ENCODE measurements at regions not wholly inside any gene's neighbourhood (a gene's known extent, or its start where the extent isn't known, plus 50 kb on each side); places are given as distances from the start of the nearest gene placed in this dataset.
"Not testable (repeated sequence)": the region's sequence is repeated elsewhere in the genome, so short reads cannot be mapped to it uniquely, and the experiment has no call there.

DNA sequence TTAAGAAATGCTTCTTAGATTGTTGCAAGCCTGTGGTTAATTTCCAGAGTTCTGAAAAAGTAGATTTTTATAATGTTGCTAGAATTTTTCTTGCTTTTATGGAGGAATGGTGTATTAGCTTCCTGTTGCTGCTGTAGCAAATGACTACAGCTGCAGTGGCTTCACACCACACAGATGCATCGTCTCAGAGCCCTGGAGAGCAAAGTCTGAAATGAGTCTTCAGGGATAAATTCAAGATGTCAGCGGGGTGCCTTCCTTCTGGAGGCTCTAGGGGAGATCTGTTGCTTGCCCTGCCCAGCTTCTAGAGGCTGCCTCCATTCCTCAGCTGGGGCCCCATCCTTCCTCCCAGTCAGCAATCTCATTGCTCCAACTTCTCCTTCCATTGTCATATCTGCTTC is 187.8 kb downstream of the ZNF516 start:
- no peak for DNase-seq (ENCODE audit: low spot score)

DNA sequence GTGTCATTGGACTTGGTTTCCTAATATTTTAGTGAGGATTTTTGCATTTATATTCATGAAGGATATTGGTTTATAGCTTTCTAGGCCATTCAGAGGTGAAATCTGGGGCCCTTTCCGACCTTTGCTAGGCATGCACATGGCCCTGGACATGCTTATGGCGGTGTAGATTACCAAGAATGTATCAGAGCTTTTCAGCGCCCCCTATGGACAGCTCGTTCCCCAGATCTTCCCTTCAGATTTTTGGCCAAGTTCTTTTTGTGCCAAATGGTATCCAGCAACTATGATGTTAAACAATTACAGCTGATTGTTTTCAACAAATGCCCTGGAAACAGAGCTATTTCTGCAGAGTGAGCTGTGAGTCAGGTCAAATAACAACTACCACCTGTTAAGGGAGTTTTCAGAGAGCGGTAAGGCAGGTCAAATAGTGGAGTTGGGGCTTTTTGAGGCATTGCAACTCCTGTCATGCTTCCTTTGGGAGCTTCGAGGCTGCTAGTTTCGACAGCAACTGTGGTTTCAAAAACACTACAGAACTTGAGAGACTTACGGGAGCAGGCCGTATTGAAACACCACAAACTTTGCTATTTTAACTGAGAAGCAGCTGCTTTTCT is 188.3 kb downstream of the ZNF516 start:
- DNase-seq (ENCODE audit: low spot score), result no peak

DNA sequence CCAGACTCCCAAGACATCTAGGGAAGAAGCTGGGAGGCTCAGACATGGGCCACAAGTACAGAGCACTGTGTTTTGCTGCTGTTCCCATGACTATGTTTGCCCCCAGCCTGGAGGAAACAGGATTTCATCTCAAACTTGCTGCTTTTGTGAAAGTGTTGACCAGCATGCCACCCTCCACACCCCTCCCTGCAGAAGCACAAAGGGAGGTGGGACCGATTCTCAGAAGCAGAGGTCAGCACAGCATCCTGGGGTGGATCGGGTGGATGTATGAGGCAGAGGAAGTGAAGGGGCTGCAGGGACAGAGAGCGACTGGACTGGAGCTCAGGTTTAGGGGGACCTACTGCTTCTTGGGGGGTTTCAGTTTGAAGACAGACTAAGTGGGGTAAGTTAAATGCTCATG is 209.2 kb downstream of the ZNF516 start:
- DNase-seq (ENCODE audit: low spot score), result no peak

DNA sequence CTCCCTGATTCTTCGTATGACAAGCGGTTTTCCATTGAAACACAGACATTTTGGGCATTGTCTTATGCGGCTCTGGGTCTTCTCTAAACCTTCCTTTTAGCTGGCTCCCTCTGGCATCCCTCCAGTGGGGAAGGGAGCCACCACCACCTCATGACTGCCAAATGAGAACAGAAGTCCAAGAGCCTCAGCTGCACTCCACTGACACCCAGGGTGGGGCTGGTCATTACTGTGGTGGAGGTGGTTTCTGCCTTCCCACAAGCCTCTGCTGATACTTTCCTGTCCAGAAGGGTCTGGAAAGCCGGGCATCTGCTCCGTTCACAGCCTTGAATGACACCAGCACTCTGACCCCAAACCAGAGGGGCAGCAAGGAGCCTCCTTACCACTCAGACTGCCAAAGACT is 213.5 kb downstream of the ZNF516 start:
- DNase-seq (ENCODE audit: low spot score), result no peak

DNA sequence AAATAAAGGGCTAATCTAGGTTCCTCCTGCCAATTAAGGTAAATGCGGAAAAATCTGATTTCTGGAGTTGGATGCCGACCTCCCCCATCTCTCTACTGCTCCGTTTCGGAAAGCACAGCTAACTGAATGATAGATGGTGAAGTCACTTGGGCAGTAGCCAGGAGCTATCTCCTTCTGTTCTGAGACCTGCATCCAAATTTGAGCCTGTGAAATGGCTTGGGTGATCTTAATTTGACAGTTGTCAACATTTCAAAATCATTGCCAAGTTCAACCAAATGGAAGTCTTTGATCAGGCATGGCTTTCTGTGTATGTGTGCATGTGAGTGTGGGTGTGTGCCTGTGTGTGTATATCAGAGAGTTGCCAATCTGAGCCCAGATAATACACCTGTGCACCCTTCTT is 217.2 kb downstream of the ZNF516 start:
- no peak for DNase-seq (ENCODE audit: low spot score)

DNA sequence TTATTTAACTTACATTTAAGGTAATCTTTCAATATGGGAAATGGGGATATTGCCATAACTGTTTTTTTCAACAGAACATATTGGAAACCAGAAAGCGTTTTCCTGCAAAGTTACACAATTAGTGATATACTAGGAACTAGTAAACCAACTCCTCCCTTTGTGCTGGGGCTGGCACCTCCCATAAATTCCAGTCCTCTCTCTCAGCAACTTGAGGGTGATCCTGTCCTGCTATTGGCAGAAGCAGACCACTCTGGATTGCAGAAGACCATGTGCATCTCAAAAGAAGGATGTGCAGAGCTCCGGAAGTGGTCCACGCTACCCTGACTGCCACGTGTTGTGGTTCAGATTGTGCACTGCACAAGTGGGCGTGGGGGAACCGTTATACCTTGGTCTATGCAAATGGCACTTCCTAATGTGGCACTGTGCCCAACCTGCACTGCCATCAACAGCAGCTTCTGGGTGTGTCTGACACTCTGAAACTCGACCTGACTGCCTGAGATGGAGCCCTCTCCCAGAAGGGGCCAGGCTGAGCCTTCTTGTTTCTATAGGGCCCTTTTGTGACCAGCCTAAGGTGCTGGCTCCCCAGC is 219.2 kb downstream of the ZNF516 start:
- no peak for DNase-seq (ENCODE audit: low spot score)

DNA sequence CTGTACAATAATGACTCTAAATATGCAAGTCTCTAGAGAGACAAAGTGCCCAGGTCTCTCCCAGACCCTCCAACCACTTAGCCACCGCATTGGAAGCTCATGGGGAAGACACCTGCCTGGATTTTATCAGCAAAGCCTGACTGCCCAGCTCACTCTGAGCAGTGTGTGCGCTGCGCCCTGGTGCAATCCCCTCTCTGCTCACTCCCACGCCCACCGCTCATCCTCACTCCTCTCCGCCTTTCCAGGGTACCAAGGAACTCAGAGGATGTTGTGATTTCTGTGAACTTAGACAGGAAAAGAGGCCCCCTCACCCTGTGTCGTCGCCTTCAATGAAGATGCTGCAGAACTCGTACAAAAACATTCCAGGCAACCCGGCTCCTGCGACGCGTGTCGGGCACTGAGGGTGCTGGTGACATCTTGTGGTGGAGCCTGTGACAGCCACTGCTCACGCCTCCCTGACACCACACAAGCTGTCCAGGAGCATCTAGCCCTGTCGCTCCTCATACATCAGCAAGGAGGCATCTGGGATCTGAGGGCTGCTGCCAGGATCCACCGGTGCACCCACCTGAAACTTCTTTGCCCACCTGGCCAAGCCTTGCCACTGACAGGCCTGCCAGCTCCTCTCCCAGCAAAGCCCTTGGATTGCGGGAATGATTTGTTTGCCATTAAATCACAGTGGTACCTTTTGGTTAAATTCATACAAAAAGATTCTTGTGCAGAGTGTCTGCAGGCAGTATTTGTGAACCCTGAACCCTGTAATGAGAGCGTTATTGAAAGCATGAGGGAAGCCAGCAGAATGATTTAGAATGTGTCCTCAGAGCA is 220.4 kb downstream of the ZNF516 start:
- DNase-seq (ENCODE audit: low spot score), result no peak

DNA sequence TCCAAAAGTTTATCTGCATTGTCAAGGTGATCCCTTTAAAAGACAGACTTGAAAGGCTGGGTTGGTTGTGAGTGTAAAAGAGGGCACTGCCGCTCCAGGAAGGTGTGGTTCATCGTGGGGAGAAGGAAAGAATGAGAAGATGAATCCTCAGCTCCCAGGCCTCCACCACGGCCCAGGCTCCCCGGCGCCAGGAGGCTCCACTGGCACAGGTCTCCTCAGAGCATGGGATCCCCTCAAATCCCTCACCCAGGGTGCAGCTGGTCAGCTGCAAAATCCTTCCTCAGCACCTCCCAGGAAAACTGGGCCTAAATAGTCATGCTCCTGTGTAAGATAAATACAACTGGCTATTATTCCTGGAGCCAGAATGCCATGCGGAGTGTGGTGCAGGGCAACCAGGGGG is 221.1 kb downstream of the ZNF516 start:
- DNase-seq (ENCODE audit: low spot score), result no peak

DNA sequence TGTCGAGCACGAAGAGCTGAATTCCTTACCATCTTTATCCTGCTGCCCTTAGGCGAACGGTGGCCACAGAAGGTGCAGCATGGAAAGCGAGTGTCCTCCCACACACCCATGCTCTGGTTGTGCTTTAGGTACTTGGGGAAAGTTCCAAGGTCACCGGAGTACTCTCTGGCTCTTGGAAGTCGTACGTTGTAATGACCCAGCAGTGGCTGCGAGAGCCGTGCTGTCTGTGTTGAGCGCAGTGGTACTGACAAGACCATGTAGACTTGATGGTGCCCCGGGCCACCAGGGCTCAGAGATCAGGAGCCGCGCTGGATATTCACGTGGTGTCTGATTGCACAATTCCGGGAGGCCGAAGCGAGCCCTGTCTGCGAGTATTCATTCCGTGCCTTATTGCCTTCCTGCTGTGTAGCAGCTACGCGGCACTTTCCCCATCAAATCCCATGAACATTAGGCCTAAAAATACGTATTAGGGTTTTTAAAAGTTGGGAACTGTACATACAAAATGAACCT is 222.0 kb downstream of the ZNF516 start:
- DNase-seq (ENCODE audit: low spot score), result no peak

DNA sequence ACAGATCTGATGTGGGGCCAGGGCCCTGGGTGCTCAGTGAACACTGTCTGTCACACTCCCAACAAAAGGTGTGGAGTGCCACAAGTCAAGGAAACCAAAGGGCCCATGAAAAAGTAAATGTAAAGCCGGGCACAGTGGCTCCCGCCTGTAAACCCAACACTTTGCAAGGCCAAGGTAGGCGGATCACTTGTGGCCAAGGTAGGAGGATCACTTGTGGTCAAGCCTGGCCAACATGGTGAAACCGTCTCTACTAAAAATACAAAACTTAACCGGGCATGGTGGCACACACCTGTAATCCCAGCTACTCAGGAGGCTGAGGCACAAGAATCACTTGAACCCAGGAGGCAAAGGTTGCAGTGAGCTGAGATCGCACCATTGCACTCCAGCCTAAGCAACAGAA is 227.6 kb downstream of the ZNF516 start:
- not testable (repeated sequence) for DNase-seq (ENCODE audit: low spot score)

DNA sequence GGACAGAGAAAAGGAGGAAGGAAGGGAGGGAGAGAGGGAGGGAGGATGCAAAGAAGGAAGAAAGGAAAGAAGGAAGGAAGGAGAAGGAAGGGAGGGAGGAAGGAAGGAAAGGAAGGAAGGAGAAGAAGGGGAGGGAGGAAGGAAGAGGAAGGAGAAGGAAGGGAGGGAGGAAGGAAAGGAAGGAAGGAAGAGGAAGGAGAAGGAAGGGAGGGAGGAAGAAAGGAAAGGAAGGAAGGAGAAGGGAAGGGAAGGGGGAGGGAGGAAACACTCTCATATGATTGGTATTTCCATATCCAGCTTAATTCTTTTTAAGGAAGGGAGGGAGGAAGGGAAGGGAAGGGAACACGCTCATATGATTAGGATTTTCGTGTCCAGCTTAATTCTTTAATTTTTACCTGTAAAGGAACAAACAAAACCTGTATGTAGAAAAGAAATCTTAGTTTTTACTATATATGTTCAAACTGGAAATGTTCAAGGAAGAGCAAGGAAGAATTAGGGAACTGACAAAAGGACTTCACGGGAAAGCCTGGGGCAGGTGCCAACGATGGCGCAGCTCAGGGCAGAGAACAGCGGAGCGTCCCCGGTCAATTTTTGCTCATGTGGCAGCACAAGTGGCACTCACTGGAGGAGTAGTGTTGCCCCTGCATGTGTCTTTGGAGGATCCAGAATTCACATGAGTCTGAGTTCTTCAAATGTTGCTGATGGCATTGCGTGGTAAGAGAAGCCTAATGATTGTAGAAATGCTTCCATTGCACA is 228.6 kb downstream of the ZNF516 start:
- no peak for DNase-seq (ENCODE audit: low spot score)

DNA sequence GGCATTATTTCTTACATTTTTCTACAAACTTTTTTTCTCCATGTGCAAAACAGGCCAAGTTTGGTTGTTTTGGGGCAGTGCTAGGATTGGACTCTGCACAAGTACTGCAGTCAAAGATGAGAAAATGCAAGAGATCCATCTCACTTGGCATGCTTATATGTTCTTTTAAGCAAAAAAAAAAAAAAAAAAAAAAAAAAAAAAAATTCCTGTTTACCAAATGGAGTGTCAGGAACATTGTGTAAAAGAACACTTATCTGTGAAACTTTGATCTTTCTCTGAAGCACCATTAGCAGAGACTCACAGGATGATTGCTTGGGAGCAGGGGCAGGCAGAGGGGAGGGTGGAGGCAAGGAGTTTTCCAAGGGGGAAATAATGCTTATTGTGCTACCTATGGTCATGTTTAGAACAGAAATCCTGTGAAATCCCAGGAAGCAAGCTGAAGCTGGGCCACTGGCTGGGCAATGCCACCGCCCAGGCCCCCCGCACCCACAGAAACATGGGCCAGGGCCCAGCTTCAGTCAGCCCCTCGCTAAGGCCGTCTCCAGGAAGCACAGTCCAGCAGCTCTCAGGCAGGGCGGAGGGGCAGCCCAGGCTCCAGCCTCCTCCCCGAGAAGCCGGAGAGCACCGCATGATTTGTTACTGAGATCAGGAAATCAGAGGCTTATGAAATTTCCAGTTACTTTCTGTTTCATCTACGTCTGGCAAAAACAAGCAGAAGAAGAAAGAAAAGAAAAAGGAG is 229.4 kb downstream of the ZNF516 start:
- DNase-seq (ENCODE audit: low spot score), result no peak

DNA sequence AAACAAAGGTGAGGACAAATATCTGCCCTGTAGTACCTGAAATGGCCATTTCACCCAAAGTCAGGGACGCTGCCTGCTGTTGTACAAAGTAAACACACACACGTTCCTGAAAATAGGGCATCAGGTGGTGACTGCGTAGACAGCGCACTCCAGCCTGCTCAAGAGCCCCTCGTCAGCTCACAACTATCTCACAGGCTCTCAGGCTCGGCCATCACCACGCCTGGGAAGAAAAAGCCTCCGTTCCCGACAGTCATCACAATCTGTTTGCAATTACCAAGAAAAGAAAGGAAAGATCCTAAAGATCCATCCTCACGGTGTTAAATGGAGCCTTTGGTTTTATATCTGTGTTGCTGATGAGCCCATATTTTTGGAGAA is 230.2 kb downstream of the ZNF516 start:
- no peak for DNase-seq (ENCODE audit: low spot score)

DNA sequence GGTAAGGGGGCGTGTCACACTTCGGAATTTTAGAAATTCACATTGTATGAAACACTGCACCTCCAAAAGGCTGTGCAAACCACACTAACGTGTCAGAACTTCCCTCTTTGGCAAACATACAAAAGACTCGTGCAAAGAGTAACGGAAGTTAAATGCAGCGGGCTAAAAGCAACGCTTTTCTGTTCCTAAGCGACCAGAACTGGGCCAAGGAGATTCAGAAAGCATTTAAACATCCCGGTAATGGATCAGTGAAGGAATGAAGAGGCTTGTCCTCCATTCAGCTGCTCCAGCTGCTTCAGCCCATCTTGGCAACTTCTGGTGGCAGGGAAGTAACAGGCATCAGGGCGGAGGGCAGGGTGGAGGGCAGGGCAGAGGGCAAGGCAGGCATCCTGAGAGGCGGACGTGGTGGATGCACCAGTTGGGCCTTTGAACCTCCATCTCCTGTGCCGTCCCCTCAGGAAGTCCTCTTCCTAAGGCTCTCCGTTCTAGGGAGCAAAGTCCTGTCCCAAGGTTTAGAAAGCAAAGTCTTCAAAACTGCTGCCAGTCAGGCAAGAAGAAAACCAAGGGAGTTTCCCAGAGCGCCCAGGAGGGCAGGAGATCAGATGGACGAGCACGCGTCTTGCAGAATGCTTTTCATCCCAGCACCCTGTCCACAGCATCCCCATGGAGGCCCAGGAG is 230.7 kb downstream of the ZNF516 start:
- no peak for DNase-seq (ENCODE audit: low spot score)

DNA sequence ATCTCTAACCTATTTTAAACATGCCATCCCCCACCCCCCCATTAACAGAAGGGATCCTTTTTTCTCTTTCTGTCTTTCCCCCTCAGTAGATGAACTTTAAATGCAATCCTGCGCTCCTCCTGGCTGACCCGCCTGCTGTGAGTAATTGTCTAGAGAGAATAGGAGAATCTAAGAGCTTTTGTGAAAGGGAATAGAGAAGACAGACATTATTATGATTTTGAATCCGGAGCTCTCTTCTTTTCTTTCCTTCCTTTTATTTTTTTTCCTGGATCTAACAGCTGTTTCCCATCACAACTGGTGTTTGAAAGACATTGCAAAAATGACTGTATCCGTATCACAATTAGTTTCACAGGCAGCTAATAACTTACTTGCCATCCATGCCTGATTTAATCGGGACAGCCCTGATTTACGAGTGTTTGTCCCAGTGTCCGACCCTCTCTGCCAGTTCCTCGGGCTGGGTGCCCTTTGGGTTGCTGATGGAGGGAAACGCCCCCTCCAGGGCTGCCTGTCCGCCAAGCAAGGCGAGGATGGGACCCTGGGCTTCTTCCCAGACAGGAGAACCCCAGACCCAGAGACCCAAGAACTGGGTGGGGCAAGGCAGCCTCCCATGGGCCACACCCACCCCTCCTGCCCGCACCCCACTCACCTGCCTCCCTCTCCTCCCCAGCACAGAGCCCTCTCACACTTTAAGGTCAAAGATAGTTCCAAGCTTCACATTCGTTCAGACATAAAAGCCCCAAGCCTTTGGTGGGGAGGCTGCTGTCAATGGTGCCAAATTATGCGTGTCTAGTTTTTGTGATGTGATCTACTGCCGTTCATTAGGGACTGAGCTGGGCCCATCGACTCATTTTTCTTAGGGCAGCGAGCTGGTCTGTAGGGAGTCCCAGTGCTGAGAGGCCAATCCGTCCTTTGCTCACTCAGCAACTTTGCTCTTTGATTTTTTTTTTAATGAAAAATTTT is 231.7 kb downstream of the ZNF516 start:
- no peak for DNase-seq (ENCODE audit: low spot score)

DNA sequence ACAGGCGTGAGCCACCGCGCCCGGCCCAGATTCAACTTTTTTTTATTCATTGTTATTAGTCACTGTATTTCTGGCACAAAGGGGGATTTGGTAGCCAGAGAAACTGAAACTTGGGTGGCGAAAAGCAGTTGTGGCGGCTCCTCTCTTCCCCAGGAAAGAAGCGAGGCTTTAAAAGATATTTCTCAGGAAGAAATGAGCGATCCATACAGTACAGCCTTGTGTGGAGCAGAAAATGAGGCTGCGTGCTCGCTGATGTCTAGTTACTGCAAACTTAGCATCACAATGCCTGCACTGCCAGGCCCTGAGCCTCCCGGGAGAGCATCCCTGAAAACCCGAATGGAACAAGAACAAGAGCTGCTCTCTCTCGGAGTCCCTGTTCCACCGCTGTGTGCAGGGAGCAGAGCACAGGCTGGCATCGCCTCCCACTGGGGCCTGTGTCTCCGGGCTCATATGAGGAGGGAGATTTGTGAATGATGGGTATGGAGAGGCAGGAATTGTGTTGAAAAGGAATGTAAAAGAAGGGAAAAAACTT is 234.0 kb downstream of the ZNF516 start:
- DNase-seq (ENCODE audit: low spot score), result no peak

DNA sequence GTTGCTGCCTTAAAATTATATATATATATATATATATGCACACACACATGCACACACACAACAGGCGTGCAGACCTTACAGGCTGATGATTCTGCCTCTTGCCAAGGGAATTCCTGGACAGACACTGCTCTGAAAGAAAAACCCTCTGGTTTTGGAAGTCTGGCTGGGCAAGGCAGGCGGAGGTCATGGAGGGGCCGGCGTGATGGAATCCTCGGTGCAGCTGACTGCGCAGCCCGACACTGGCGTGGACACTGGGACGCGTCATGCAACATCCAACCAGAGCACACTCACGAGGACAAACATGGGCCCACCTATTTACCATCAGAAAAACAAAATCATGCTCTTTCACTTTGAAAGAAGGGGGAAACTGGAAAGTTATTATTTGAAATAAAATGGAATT is 235.3 kb downstream of the ZNF516 start:
- DNase-seq (ENCODE audit: low spot score), result no peak

DNA sequence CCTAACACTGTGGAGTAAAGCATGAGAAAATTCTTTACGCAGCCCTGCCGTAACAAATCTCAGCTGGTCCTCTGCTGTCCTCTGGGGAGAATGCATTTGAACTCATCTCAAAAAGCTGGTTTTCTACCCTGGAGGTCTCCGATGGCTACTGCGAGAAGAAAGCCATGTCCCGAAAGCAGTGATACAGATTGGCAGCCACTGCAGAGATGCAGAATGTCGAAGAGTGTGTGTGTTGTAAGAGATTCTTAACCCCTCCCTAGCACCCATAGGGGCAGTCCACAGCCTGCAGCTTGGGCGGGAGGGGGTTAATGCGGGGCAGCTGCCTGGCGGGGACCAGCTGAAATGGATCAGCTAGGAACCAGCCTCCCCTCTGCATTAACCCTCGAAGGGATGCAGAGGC is 235.9 kb downstream of the ZNF516 start:
- DNase-seq (ENCODE audit: low spot score), result no peak

DNA sequence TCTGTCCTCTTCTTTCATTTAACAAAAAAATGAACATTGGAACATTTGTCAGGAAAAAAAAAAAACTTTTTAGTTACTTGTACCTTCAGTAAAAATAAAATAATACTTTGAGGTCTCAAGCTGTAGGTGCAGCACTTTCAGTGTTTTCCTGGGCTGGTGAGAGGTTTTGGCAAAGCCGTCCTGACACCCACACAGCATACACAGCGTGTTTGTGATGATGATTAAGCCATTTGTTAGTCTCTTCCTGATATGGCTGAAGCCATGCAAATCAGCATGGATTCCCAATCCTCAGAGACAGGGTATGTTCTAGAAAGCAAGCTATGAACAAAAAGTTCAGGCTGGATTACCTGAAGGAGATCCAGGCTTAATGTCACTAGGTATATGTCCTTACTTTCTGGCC is 236.8 kb downstream of the ZNF516 start:
- no peak for DNase-seq (ENCODE audit: low spot score)
